Activated naive CD4-positive, alpha-beta T cell treated with Interleukin-2 at 50 U/mL for 16 hours (primary cell): ENCODE measurements at regions not wholly inside any gene's neighbourhood (a gene's known extent, or its start where the extent isn't known, plus 50 kb on each side); places are given as distances from the start of the nearest gene placed in this dataset.

ENCODE experiments used
- DNase-seq: peaks from one replicate; pipeline ENCODE4 v3.0.0-alpha.2; 2020

- DNase-seq = no peak
Observed at GRCh38 chr21:16074950-16075489, 345.2 kb downstream of the USP25 start.

- DNase-seq = no peak
Observed at GRCh38 chr21:16075649-16076282, 346.0 kb downstream of the USP25 start.

GRCh38 chr21:16076465-16076864 lies 346.7 kb downstream of the USP25 start:
- DNase-seq = no peak

- no peak for DNase-seq
Observed at GRCh38 chr21:16078382-16078781, 348.6 kb downstream of the USP25 start.

DNA sequence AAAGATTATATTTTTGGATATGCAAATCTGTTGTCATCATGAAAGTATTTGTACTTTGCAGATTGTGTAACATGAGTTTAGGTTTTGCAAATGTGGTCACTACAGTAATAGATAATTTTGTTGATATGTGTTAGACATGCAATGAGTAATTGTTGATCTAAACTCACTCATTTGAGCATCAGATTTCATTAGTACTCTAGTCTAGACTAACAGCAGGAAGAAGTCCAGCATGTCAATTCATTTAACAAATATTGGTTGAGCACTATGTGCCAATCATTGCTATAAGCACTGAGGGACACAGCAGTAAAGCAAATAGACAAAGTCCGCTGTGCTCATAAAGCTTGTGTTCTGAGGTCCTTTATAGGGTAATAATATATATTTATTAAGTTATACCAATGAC lies 350.0 kb downstream of the USP25 start:
- no peak for DNase-seq

- no peak for DNase-seq
Observed at GRCh38 chr21:16081304-16081703, 351.5 kb downstream of the USP25 start.

- DNase-seq = no peak
Observed at GRCh38 chr21:16082038-16082816, 352.4 kb downstream of the USP25 start.

DNA sequence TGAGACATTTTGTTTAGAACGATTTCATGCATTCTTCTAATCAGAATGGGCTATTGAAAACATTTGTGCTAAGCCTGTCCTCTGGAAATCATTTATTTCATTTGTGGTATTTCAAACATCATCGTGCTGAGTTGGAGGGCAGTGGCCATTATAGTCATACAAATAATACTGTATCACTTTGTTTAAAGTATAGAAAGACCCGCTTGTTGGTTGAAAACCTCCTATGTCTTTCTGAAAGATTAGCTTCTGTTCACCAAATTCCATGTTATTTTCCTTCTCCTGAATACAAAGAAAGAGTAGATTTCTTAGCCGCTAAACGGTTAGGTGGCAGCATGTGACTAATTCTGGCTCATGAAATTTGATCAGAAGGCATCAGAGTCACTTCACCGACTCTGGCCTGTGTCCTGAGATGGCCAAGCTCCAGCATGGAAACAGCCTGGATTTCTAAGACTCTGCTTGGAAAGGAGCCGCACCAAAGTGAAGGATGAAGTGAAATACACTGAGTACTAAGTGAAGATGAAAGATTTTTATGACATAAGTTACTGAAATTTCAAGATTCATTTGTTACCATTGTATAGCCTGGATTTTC lies 355.1 kb downstream of the USP25 start:
- no peak for DNase-seq

- no peak for DNase-seq
Observed at GRCh38 chr21:16085421-16085820, 355.6 kb downstream of the USP25 start.

GRCh38 chr21:16086121-16086520 lies 356.3 kb downstream of the USP25 start:
- no peak for DNase-seq

GRCh38 chr21:16086936-16087335 lies 357.2 kb downstream of the USP25 start:
- DNase-seq = no peak

DNA sequence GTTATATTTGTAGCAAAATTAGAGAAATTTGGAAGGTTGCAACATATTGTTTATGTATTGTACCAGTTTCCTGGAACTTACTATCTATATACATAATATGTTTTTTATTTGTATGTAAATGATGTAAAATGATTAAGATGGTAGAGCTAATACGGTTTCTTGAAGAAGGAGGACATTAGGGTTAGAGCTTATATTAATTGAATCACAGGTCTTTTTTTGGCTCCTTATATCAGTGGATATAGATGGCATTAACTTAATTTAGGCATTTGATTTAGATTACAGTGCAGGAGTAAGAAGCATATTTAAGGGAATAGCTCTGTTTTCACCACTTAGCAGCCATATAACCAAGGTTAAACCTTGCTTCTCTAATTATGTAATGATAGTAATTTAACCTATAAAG lies 357.7 kb downstream of the USP25 start:
- DNase-seq = no peak

GRCh38 chr21:16088056-16088455 lies 358.3 kb downstream of the USP25 start:
- no peak for DNase-seq

GRCh38 chr21:16095005-16095404 lies 365.2 kb downstream of the USP25 start:
- DNase-seq = no peak

DNA sequence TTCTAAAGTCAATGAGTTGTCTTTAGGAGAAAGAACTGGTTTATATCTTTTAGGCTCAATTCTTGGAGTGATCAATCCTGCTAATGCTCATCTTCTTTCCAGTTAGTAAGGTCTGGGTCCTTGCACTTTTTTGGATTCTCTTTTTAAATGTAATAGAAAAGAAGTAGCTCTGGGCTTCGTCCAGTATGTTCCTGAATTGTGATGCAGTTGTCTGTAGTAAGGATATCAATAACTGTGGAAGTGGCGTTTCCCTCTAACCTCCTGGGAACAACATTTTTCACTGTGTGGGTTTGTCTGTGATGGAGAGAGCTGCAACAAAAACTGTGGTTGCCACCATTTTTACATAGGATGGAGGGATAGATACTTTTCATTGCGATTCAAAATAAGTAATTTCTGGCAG lies 367.2 kb downstream of the USP25 start:
- no peak for DNase-seq

GRCh38 chr21:16102113-16102512 lies 372.3 kb downstream of the USP25 start:
- DNase-seq = no peak

DNA sequence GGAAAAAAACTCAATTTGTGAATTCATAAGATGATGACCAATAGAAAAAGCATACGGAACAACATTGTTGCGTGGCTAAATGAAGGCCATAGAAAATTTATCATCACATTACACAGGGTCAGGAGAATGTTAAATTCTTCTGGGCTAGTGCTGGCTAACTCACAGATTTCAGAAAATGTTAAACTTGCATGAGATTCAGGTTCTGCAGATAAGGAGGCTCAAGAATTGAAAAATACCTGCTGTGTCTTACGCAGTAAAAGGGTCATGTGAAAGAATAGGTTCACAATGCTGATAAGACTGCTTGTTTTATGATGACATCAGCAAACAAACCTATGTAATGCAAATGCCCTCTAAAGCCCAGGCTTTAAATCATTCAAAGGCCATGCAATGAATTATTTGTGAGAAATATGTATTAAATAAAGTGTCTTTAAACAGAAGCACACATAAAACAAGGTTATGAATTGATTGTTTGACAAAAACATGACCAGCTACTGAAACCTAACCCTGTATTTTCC lies 378.8 kb downstream of the USP25 start:
- DNase-seq = no peak

- no peak for DNase-seq
Observed at GRCh38 chr21:16113052-16113715, 383.4 kb downstream of the USP25 start.

DNA sequence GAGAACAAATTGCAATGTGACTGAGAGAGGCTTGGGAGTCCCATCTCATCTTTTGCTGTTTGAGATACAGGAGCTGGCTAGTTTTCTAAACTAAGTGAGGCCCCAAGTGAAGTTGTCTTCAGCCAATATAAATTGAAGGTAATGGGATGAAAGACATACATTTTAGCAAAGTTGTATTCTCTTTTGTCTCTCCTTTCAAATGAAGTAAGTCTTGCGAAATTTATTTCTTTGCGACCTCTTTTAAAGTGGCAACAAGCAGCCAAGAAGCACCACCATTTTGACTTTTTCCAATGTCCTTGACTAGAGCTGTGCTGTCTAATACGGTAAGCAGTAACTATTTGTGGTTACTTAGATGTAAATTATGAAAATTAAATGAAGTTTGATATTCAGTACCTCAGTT lies 385.7 kb downstream of the USP25 start:
- no peak for DNase-seq

DNA sequence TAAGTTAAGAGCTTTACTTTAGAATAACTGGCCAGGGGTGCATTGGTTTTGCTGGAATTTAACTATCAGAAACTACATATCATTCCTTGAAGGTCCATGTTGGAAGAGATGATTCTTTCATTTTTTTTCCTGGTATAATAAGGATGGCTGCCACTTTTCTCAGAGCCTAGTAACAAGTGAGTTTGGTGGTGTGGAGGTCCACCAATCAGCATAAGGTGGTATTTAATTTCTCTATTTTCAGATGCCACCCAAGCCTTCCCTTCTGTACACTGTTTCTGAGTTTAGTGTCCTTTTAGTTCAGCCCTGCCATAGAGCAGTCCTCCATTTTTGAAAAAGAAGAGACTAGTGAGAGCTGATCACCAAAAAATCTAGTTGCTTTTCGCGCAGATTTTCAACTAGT lies 386.3 kb downstream of the USP25 start:
- DNase-seq = no peak

DNA sequence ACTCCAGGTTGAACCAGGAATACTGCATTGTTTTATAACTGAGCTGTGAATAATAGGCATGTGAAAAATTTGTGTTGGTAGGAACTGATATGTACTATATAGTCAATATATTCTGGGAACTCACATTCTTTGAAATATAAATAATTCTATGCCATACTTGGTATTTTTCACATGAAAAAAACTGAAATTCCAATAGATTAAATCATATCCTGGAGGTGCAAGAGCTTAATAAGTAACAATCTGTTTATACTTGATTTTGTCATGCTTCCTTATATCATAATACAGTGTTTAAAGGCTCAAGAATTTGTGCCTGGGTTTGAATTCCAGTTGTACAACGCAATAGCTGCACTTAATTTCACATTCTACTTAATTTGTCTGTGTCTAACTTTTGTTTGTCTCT lies 387.0 kb downstream of the USP25 start:
- DNase-seq = no peak

GRCh38 chr21:16117331-16117730 lies 387.5 kb downstream of the USP25 start:
- no peak for DNase-seq

DNA sequence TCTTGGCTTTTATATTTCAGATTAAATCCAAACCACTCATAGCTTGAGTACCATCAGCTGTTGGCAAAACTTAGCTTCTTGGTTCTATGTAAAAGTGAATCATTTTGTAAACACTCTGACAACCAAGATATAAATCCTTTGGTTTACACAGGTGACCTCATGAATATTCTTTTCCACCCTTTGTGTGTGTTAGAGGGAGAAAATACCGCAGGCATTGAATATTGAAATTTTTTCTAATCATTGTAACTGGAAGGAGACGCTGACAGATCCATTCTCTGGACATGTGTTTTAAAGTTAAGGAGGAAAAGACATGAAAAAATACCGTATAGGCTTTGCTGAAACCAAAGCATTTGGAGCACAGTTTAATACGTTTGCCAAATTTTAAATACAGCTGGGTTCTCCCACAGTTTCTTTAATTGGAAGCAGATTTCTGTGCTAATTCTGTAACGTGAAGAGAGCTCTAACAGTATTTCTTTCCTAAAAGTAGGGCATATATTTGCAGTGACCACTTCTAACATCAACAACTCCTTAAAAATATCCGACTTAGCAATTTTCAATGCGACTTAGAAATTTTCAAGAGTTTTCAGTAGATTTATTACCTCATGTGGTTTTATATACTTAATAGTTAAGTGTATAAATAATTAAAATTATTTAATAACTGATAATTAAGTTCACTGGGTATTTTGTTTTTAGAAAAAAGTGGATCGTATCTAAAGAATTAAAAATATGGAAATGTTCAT lies 388.2 kb downstream of the USP25 start:
- no peak for DNase-seq
